Activated CD8-positive, alpha-beta T cell treated with anti-CD3 and anti-CD28 coated beads for 36 hours (primary cell): ENCODE measurements at regions not wholly inside any gene's neighbourhood (a gene's known extent, or its start where the extent isn't known, plus 50 kb on each side); places are given as distances from the start of the nearest gene placed in this dataset.
"Not testable (repeated sequence)": the region's sequence is repeated elsewhere in the genome, so short reads cannot be mapped to it uniquely, and the experiment has no call there.

Experiments used
- ATAC-seq: fragments of 200-7000 bp; cut with Tn5 transposase; one replicate; pipeline ENCODE4 v1.10.0; 2021; ENCODE audit warnings: mild to moderate bottlenecking, moderate library complexity
- CTCF ChIA-PET: fragments of 350-600 bp; sonication (Branson Sonifier 250); formaldehyde crosslinking; loops from one replicate; lab custom pipeline; 2021; ENCODE audit warnings: antibody characterized with exemption; lab: Charles Lee
- POLR2A ChIA-PET: fragments of 350-600 bp; sonication (Branson Sonifier 250); formaldehyde crosslinking; loops from one replicate; lab custom pipeline; 2021; ENCODE audit warnings: antibody characterized with exemption; lab: Charles Lee
- DNase-seq: peaks from one replicate; pipeline ENCODE4 v3.0.0-alpha.2; 2020
- H3K27ac Mint-ChIP-seq: one replicate; pipeline ENCODE4 v1.8.0; 2021; ENCODE audit warnings: mild to moderate bottlenecking, mixed read lengths
- H3K27me3 Mint-ChIP-seq: one replicate; pipeline ENCODE4 v1.8.0; 2021; ENCODE audit warnings: mixed read lengths
- H3K36me3 Mint-ChIP-seq: one replicate; pipeline ENCODE4 v1.8.0; 2021; ENCODE audit warnings: low read depth, mixed read lengths
- H3K4me1 Mint-ChIP-seq: one replicate; pipeline ENCODE4 v1.8.0; 2021; ENCODE audit warnings: low read depth, mixed read lengths
- H3K4me3 Mint-ChIP-seq: one replicate; pipeline ENCODE4 v1.8.0; 2021; ENCODE audit warnings: mild to moderate bottlenecking, moderate library complexity, mixed read lengths
- H3K9me3 Mint-ChIP-seq: one replicate; pipeline ENCODE4 v1.8.0; 2021; ENCODE audit warnings: mixed read lengths
- CTCF ChIP-seq: fragments of 200-600 bp; IDR thresholded peaks from one replicate; pipeline ENCODE4 v1.8.0; 2022; ENCODE audit warnings: antibody characterized with exemption, mild to moderate bottlenecking
- intact Hi-C: fragments of 100-400 bp; cut with micrococcal nuclease; formaldehyde crosslinking; loops from one replicate; pipeline ENCODE4 v1.10.0; 2022

DNA sequence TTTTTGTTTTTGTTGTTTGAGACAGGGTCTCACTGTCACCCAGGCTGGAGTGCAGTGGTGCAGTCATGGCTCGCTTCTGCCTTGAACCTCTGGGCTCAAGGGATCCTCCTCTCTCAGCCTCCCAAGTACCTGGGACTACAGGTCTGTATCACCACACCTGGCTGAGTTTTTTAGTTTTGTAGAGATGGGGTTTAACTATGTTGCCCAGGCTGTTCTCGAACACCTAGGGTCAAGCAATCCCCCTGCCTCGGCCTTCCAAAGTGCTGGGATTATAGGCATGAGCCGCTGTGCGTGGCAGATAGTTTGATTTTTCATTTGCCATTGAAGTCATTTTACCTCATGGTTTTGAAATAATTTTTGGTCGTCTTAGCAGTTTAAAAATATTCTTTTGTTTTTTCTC is 94.3 kb upstream of the EIF5 start:
- ChIA-PET CTCF (no interaction called here), POLR2A (no interaction called here)
- no peaks in the 10 kb centered on the region for H3K36me3 Mint-ChIP-seq
- H3K4me1 Mint-ChIP-seq, result no peaks in the 10 kb centered on the region
- no peak for TF ChIP-seq CTCF
- peaks cover 21% of the 10 kb centered on the region for H3K9me3 Mint-ChIP-seq
- H3K27ac Mint-ChIP-seq, result no peak overlapping the region
- ATAC-seq (no peak), DNase-seq (no peak)
- H3K27me3 Mint-ChIP-seq, result peaks cover 15% of the 10 kb centered on the region
- intact Hi-C loops, result no loop called here
- no peak overlapping the region for H3K4me3 Mint-ChIP-seq

DNA sequence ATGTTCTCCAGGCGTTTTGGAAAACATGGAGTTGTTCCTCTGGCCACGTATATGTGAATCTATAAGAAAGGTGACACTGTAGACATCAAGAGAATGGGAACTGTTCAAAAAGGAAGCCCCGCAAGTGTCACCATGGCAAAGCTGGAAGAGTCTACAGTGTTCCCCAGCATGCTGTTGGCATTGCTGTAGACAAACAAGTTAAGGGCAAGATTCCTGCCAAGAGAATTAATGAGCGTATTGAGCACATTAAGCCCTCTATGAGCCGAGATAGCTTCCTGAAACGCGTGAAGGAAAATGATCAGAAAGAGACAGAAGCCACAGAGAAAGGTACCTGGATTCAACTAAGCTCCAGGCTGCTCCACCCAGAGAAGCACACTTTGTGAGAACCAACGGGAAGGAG is 92.5 kb upstream of the EIF5 start:
- Mint-ChIP-seq H3K36me3 (no peaks in the 10 kb centered on the region), H3K27ac (no peak overlapping the region), H3K4me3 (no peak overlapping the region), H3K9me3 (peaks cover 21% of the 10 kb centered on the region), H3K27me3 (peaks cover 14% of the 10 kb centered on the region), H3K4me1 (no peaks in the 10 kb centered on the region)
- ATAC-seq (no peak), DNase-seq (no peak)
- POLR2A ChIA-PET, result no interaction called here
- CTCF ChIA-PET, result interaction anchor here (2.2 kb wide), 1 partner anchor 137 kb away, joined by 5 read pairs; no protein-coding TSS in a partner anchor
- no peak for TF ChIP-seq CTCF
- intact Hi-C loops, result no loop called here

GRCh38 chr14:103243764-103244737 is 90.0 kb upstream of the EIF5 start:
- CTCF ChIA-PET, result interaction anchor here (0.8 kb wide), 1 partner anchor 139 kb away, joined by 3 read pairs; no protein-coding TSS in a partner anchor
- no peak for ATAC-seq
- no peak for TF ChIP-seq CTCF
- Mint-ChIP-seq H3K27ac (no peak overlapping the region), H3K36me3 (no peaks in the 10 kb centered on the region), H3K4me3 (no peak overlapping the region), H3K27me3 (peaks cover 14% of the 10 kb centered on the region), H3K9me3 (peaks cover 8% of the 10 kb centered on the region), H3K4me1 (no peaks in the 10 kb centered on the region)
- no peak for DNase-seq
- intact Hi-C loops, result no loop called here
- POLR2A ChIA-PET, result interaction anchor here (0.7 kb wide), 1 partner anchor 50 kb away, joined by 3 read pairs; no protein-coding TSS in a partner anchor

GRCh38 chr14:103245624-103246031 is 88.4 kb upstream of the EIF5 start:
- H3K27ac Mint-ChIP-seq, H3K4me1 Mint-ChIP-seq, H3K4me3 Mint-ChIP-seq, H3K9me3 Mint-ChIP-seq, DNase-seq, ATAC-seq, intact Hi-C loops, CTCF ChIA-PET, H3K36me3 Mint-ChIP-seq: not testable (repeated sequence)
- POLR2A ChIA-PET, result interaction anchor here (0.8 kb wide), 1 partner anchor 25 kb away, joined by 3 read pairs; no protein-coding TSS in a partner anchor
- H3K27me3 Mint-ChIP-seq, result peaks cover 18% of the 10 kb centered on the region

DNA sequence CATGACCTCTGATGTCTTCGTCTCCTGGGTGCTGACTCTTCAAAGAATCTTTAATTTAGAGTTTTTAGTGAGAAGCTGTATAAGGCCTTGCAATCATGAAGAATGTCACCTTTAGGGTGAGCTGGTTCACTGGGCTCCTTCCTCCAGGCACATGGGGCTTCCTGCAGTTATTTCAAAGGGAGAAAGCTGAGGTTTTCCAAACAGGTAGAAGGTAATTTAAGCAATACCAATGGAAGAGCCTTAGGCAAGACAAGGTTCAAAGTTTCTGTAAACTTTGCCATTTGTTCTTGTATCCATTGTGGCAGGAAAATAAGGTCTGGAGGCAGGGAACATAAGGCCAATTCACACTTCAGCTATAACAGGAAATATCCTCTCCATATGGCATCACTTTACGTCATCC is 88.0 kb upstream of the EIF5 start:
- DNase-seq, result no peak
- no peak for ATAC-seq
- Mint-ChIP-seq H3K4me3 (no peak overlapping the region), H3K27ac (no peak overlapping the region), H3K27me3 (peaks cover 18% of the 10 kb centered on the region), H3K36me3 (no peaks in the 10 kb centered on the region), H3K4me1 (no peaks in the 10 kb centered on the region), H3K9me3 (no peaks in the 10 kb centered on the region)
- POLR2A ChIA-PET, result interaction anchor here (0.8 kb wide), 1 partner anchor 25 kb away, joined by 3 read pairs; no protein-coding TSS in a partner anchor
- intact Hi-C loops, result no loop called here
- no peak for TF ChIP-seq CTCF
- CTCF ChIA-PET, result no interaction called here
